NB4 (cell line): ENCODE measurements at regions not wholly inside any gene's neighbourhood (a gene's known extent, or its start where the extent isn't known, plus 50 kb on each side); places are given as distances from the start of the nearest gene placed in this dataset.

Experiments
- DNase-seq: peaks from one replicate; pipeline ENCODE4 v3.0.0; 2010; ENCODE audit warnings: low read depth
- H3K4me3 ChIP-seq: one replicate; pipeline ENCODE4 v1.5.1; 2011; ENCODE audit warnings: mild to moderate bottlenecking, low read depth, low read length, moderate library complexity
- CTCF ChIP-seq: IDR thresholded peaks from one replicate; pipeline ENCODE4 v1.5.1; 2012; ENCODE audit warnings: low read depth, low read length
- MYC ChIP-seq: IDR thresholded peaks from 2 replicates; pipeline ENCODE4 v1.6.1; 2011; ENCODE audit warnings: low read depth, low read length
- POLR2A ChIP-seq: IDR thresholded peaks from 2 replicates; pipeline ENCODE4 v1.6.1; 2011; ENCODE audit warnings: mild to moderate bottlenecking; ENCODE audit not compliant: insufficient read length; ENCODE audit errors: extremely low read depth
- TF ChIP-seq, protein P1 (sequence below): IDR thresholded peaks from 2 replicates; pipeline ENCODE4 v1.6.1; 2011; ENCODE audit warnings: low read depth, low read length

DNA sequence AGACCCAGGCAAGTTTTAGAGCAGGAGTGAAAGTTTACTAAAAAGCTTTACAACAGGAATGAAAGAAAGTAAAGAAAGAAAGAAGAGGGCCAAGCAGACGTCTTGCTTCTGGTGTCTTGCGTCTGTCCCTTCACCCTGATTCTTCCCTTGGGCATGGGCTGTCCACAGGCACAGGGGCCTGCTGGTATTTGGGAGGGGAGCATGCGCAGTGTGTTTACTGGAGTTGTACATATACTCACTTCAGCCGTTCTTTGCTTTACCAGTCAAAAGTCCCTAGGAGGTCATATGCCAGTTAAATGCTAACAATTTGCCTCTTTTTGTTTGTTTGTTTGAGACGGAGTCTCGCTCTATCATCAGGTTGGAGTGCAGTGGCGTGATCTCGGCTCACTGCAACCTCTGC is 875.9 kb downstream of the REEP3 start:
- no peak for TF ChIP-seq POLR2A
- TF ChIP-seq MYC: no peak
- TF ChIP-seq, protein P1, sequence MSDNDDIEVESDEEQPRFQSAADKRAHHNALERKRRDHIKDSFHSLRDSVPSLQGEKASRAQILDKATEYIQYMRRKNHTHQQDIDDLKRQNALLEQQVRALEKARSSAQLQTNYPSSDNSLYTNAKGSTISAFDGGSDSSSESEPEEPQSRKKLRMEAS: no peak
- no peak for TF ChIP-seq CTCF
- H3K4me3 ChIP-seq: no peak overlapping the region
- DNase-seq: no peak

GRCh38 chr10:64408391-64409183 is 887.4 kb downstream of the REEP3 start:
- no peak for DNase-seq
- H3K4me3 ChIP-seq: no peak overlapping the region
- TF ChIP-seq, protein P1: no peak
- no peak for TF ChIP-seq CTCF
- no peak for TF ChIP-seq MYC
- no peak for TF ChIP-seq POLR2A

- no peak for TF ChIP-seq POLR2A
- no peak for TF ChIP-seq CTCF
- TF ChIP-seq, protein P1: no peak
- no peak for TF ChIP-seq MYC
Observed at GRCh38 chr10:64409349-64409748, 888.1 kb downstream of the REEP3 start.

DNA sequence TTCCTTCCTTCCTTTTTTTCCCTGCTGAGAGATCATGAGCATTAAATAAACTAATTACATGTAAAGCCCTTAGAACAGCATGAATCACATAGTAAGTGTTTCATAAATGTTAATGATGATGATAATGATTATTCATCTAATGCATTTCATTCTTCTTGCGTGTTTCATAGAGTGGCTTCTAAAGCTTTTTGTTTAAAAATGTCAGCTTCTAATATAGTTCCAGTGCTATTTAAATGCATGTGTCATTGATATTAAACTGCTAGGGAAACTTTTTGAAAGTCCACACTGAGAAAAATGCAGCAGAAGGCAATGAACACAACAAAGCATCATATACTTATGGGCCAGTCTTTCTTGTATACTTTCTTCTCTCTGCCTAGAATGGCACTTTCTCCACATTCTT is 894.8 kb downstream of the REEP3 start:
- DNase-seq: no peak
- TF ChIP-seq MYC (no peak), POLR2A (no peak), CTCF (no peak)
- TF ChIP-seq, protein P1: no peak
- no peak overlapping the region for H3K4me3 ChIP-seq

More at GRCh38 chr10:64409349-64409748, 888.1 kb downstream of the REEP3 start:
- no peak overlapping the region for H3K4me3 ChIP-seq
- no peak for DNase-seq

- no peak for TF ChIP-seq MYC
- TF ChIP-seq CTCF: no peak
- TF ChIP-seq, protein P1: no peak
- no peak for TF ChIP-seq POLR2A
- no peak for DNase-seq
- H3K4me3 ChIP-seq: no peak overlapping the region
Observed at GRCh38 chr10:64419461-64419860, 898.3 kb downstream of the REEP3 start.
